HG03175 (cell line): ENCODE measurements at regions not wholly inside any gene's neighbourhood (a gene's known extent, or its start where the extent isn't known, plus 50 kb on each side); places are given as distances from the start of the nearest gene placed in this dataset.
"Not testable (repeated sequence)": the region's sequence is repeated elsewhere in the genome, so short reads cannot be mapped to it uniquely, and the experiment has no call there.

Experiments
- ATAC-seq: cut with Tn5 transposase; IDR thresholded peaks from one replicate; pipeline ENCODE4 v1.9.1; 2021; ENCODE audit warnings: mild to moderate bottlenecking, moderate library complexity; ENCODE audit not compliant: unreplicated experiment

- no peak for ATAC-seq
Observed at GRCh38 chr5:100249884-100250269, 285.3 kb upstream of the FAM174A start.

DNA sequence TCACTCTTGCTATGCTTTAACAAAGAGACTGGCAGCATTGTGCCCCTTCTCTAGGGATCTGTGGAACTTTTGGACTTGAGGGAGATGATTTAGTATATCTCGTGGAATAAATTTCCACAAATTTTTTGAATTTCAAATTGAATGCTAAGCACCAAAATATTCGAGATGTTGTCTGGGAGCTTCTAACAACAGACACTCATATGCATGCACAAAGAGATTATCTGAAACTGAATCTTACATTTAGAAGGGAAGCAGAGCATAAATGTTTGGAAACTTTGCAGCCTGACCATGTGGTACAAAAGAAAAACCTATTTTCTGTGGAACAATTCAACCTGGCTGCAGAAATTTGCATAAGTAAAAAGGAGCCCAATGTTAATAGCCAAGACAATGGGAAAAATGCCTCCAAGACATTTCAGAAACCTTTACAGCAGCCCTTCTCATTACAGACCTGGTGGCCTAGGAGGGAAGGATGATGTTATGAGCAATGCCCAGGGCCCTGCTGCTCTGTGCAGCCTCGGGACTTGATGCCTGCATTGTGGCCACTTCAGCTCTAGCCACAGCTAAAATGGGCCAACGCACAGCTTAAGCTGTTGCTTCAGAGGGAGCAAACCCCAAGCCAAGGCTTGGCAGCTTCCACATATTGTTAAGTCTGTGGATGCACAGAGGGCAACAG lies 285.8 kb upstream of the FAM174A start:
- ATAC-seq, result no peak

- ATAC-seq, result no peak
Observed at GRCh38 chr5:100232736-100233135, 302.4 kb upstream of the FAM174A start.

DNA sequence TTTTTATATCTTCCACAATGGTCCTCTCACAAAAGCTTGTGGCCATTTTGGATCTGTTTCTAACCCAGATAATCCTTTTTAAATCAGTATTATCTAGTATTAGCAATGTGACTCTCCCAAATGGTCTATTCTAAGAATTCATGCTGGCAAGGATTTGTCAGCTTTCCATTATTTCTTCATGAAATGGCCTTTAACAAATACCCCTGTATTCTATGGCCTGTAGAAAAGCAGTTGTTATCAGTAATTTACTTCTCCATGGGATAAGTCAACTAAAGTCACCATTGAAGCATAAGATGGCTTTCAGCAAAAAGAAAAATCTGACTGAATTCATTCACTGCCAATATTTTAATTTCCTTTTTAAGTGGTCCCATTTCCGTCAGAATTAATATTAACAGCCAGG lies 346.4 kb upstream of the FAM174A start:
- no peak for ATAC-seq

DNA sequence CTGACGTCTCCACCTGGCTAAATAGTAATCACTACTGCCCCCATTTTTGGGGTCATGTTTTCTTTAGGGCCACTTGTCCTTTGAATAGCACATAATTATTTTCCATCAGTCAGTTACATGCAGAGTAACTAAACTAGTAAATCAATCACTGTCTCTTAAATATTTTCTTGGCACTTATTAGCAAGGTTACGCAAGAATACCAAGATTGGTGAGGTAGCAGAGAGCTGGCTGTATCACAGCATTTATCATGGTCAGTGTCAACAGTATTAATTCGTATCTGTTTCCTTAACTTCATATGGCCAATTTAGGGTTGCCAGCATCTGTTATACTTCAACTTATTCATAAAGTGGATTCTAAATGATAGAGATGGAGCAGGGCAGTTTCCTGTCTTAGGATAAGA lies 346.8 kb upstream of the FAM174A start:
- ATAC-seq, result no peak

GRCh38 chr5:100186181-100186580 lies 349.0 kb upstream of the FAM174A start:
- ATAC-seq, result no peak

DNA sequence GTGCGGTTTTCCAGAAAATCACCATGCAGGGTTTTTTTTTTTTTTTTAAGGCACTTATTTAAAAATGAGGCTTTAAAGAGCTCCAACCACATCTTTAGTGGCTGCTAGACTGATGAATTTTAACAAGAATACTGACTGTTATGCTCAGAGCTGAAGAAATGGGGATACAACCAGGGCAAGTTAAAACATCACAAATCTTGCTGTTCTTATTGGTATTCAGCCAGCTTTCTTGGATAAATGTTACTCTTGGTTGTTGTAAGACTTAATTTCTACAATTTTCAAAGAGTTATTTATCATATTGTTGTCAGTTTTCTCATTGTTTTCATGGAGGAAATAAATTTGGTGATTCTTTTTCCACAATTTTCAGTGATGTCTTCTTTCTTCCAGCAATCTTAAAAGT lies 352.8 kb upstream of the FAM174A start:
- no peak for ATAC-seq

- no peak for ATAC-seq
Observed at GRCh38 chr5:100175346-100175745, 359.8 kb upstream of the FAM174A start.

GRCh38 chr5:100165309-100165708 lies 369.9 kb upstream of the FAM174A start:
- peak; percentile 100 for ATAC-seq

DNA sequence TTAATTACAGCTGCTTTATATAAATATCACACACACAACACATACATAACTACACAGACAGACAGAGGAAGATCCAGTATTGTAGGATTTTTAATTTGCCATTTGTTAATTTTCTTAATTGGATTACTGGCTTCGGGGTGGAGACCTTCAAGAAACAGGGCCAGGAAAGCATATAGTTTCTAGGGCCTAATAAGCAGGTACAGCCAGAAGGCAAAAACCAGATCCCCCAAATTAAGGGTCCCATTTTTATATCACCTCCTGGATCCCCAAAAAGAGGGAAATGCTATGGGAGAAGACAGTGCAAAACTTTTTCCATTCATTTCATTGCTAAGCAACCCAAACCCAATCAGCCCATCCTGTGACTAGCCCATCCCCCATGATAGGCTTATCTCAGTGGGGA lies 373.3 kb upstream of the FAM174A start:
- ATAC-seq, result no peak

DNA sequence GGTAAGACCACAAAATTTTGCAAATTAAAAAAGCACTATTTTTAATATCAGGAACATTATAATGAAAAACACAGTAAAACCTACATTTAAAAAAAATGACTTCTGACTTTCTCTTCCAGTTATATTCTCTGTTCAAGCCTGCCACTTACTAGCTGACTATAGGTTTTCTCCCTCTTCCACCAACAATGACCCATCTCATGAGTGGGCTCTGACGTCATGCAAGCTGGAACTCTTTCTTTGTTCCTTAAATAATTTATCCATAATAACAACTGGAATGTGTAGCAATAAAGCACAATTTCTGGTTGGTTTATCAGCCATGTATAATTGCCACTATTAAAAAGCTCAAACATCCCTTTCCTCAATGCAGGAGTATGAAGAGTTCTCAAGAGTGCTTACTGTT lies 378.1 kb upstream of the FAM174A start:
- no peak for ATAC-seq

GRCh38 chr5:100148239-100148638 lies 386.9 kb upstream of the FAM174A start:
- ATAC-seq, result no peak

GRCh38 chr5:100142607-100143006 lies 392.6 kb upstream of the FAM174A start:
- ATAC-seq, result no peak

DNA sequence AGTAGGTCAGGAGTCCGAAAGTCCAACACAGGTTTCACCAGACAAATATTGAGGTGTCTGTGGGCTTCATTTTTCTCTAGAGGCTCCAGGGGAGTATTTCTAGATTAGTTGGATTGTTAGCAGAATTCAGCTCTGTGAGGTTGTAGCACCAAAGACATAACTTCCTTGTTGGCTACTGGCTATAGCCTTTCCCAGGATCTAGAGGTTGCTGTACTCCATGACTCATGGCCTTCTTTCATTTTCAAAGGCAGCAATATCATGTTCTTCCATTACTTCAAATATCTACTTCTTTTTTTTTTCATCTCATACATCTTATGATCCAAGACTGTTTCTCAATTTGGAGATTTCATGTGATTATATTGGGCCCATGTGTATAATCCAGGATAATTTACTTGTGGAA lies 404.0 kb upstream of the FAM174A start:
- no peak for ATAC-seq

DNA sequence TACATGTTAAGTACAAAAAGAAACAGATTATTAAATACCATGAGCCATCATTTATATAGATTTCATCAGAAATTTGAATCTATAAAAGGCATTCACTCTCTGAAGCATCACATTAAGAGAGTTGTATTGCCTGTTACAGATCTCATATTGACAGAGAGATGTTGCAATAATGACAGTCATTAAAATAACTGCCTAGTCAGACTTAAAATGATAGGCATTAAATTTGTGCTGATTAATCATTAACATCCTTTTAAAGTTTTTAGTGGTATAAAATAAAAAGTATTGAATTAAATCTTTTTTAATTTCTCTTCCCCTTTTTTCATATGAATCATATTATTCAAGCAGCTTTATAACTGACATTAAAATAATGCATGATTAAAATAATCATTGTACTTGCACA lies 404.9 kb upstream of the FAM174A start:
- ATAC-seq, result no peak

DNA sequence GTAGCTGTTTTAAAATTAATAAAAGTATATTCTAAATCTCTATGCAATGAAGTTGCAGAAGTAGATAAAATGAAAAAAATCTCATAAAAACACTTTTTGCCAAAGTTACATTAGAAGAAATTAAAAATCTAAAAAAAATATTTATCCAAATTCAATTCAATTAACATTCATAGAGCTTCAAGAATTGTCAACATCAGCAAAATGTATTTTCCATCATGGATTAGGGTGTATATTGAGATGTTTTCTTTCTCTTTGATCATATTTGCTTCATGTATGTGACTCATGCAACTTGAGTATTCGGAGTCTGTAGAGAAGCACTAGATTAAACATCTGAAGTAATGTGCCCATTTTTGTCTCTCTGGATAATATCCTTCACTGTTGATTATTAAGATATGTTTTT lies 415.3 kb upstream of the FAM174A start:
- no peak for ATAC-seq

DNA sequence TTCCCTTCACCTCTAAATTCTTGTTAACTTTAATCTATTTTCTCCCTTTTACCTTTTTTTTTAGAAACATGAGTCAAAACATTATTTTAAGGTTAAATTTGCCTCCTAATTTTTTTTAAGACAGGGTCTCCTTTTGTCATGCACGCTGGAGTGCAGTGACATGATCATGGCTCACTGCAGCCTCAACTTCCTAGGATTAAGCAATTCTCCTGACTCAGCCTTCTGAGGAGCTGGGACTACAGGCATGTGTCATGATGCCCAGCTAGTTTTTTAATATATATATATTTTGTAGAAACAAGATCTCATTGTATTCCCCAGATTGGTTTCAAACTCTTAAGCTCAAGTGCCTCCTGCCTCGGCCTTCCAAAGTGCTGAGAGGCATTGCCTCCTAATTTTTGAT lies 424.7 kb upstream of the FAM174A start:
- no peak for ATAC-seq

GRCh38 chr5:100108883-100109282 lies 426.3 kb upstream of the FAM174A start:
- ATAC-seq, result no peak

- ATAC-seq, result not testable (repeated sequence)
Observed at GRCh38 chr5:100103592-100104119, 431.5 kb upstream of the FAM174A start.

GRCh38 chr5:100101466-100101865 lies 433.7 kb upstream of the FAM174A start:
- ATAC-seq, result not testable (repeated sequence)

DNA sequence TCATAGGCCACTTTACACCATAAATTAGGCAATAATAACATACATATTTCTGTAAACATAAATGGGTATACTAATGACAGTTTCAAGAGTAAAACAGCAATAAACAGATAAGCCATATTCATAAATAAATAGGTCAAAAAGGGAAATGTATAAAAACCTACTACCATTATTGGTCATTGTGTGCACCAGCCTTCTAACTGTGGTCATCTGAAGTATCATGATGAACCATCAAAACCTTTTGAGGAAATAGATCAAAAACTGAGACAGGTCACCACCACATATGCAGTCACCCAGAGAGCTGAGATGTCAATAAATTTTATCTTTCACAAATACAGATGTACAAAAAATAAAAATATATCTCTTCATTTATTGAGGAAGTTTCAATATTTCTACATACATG lies 438.8 kb upstream of the FAM174A start:
- ATAC-seq, result not testable (repeated sequence)

GRCh38 chr5:100080703-100081102 lies 454.5 kb upstream of the FAM174A start:
- ATAC-seq, result not testable (repeated sequence)

GRCh38 chr5:100079163-100079562 lies 456.0 kb upstream of the FAM174A start:
- ATAC-seq, result not testable (repeated sequence)
